Loucy (cell line): ENCODE measurements at regions not wholly inside any gene's neighbourhood (a gene's known extent, or its start where the extent isn't known, plus 50 kb on each side); places are given as distances from the start of the nearest gene placed in this dataset.

Experiments
- H2AFZ ChIP-seq: fragments of 200-600 bp; sonication (generic); 2 replicates; pipeline ENCODE4 v1.6.0; 2016; ENCODE audit warnings: antibody characterized with exemption, mild to moderate bottlenecking, low read length, moderate library complexity
- H3F3A ChIP-seq: fragments of 200-600 bp; 2 replicates; pipeline ENCODE4 v1.6.0; 2016; ENCODE audit warnings: antibody characterized with exemption, low read depth, mild to moderate bottlenecking
- H3K27me3 ChIP-seq: fragments of 200-600 bp; sonication (generic); 2 replicates; pipeline ENCODE4 v1.6.1; 2014; ENCODE audit warnings: low read length, mild to moderate bottlenecking; ENCODE audit not compliant: insufficient read depth, poor library complexity, severe bottlenecking
- H3K36me3 ChIP-seq: fragments of 200-600 bp; sonication (generic); 2 replicates; pipeline ENCODE4 v1.6.1; 2016; ENCODE audit warnings: low read length; ENCODE audit not compliant: insufficient read depth
- H3K4me1 ChIP-seq: fragments of 200-600 bp; sonication (generic); 2 replicates; pipeline ENCODE4 v1.5.1; 2014; ENCODE audit warnings: low read length, mild to moderate bottlenecking; ENCODE audit not compliant: insufficient read depth, poor library complexity, severe bottlenecking
- H3K4me2 ChIP-seq: fragments of 200-600 bp; sonication (generic); 2 replicates; pipeline ENCODE4 v1.6.0; 2014; ENCODE audit warnings: antibody characterized with exemption, low read length, low read depth, mild to moderate bottlenecking; ENCODE audit not compliant: poor library complexity, severe bottlenecking
- H3K4me3 ChIP-seq: fragments of 200-600 bp; sonication (generic); 2 replicates; pipeline ENCODE4 v1.5.1; 2014; ENCODE audit warnings: low read length, mild to moderate bottlenecking, mixed read lengths; ENCODE audit not compliant: poor library complexity, severe bottlenecking
- H3K79me2 ChIP-seq: fragments of 200-600 bp; sonication (generic); 2 replicates; pipeline ENCODE4 v1.6.1; 2014; ENCODE audit warnings: low read length; ENCODE audit not compliant: insufficient read depth
- H3K9ac ChIP-seq: fragments of 200-600 bp; sonication (generic); 2 replicates; pipeline ENCODE4 v1.6.0; 2014; ENCODE audit warnings: mild to moderate bottlenecking, low read depth, low read length, moderate library complexity; ENCODE audit not compliant: poor library complexity, severe bottlenecking
- H3K9me2 ChIP-seq: fragments of 200-600 bp; sonication (generic); replicated peaks from 2 replicates; pipeline ENCODE4 v1.6.1; 2016; ENCODE audit warnings: low read depth, low read length, mixed read lengths
- H3K9me3 ChIP-seq: fragments of 200-600 bp; sonication (generic); 2 replicates; pipeline ENCODE4 v1.6.1; 2014; ENCODE audit warnings: mild to moderate bottlenecking, antibody characterized with exemption, low read length, low read depth; ENCODE audit not compliant: insufficient read depth
- H4K20me1 ChIP-seq: fragments of 200-600 bp; sonication (generic); 2 replicates; pipeline ENCODE4 v1.6.0; 2014; ENCODE audit warnings: antibody characterized with exemption, low read length, mild to moderate bottlenecking; ENCODE audit not compliant: insufficient read depth, poor library complexity, severe bottlenecking
- EZH2phosphoT487 ChIP-seq: fragments of 200-600 bp; IDR thresholded peaks from 2 replicates; pipeline ENCODE4 v1.6.1; 2018; ENCODE audit warnings: antibody characterized with exemption, mild to moderate bottlenecking, moderate library complexity, borderline replicate concordance
- TF ChIP-seq, protein P1 (sequence below): fragments of 200-600 bp; sonication (generic); conservative IDR thresholded peaks from 2 replicates; pipeline ENCODE4 v1.5.1; 2014; ENCODE audit warnings: mild to moderate bottlenecking, antibody characterized with exemption, low read length

DNA sequence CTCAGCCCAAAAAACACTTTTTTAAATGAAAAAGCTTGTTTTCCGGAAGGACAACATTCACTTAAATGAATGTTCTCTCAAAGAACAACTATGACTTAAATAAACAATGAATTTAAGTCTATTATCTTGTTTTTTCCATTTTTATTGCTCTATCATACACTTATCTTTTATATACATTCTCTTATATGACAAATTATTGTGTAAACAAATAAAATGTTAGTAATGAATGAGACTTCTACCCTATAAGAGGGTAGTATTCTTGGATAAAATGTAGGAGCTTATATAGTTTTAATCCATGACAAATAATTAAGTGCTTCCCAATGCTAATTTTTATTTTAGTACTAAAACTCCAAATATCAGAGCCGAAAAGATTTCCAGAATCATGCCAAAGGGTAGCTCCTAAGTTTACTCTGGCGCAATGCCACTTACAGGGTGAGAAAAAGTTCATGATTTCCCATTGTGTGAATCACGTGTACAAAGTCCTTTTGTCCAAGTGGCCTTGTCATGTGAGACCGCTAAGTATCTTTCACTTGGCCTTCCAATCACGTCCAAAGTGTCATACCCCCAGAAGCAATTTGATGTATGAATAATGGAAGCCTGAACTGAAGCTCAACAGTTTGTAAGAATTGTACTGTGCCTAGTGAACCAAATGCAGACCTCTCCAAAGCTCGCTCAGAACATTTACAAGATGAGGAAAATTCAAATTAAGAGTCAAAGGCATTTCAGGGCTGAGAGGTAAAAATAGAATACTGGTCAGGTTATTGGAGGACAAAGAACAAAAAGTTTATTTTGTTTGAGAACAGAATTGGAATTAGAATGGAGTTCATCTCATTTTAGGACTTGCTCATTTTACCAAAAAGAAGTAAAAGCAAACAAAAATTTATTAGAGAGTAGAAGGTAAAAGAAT lies 56.6 kb upstream of the C1orf21 start:
- H3K4me1 ChIP-seq: no peaks in the 10 kb centered on the region
- no peaks in the 10 kb centered on the region for H3K36me3 ChIP-seq
- no peaks in the 10 kb centered on the region for H3K9me2 ChIP-seq
- no peaks in the 10 kb centered on the region for H3K79me2 ChIP-seq
- no peak overlapping the region for H3K9ac ChIP-seq
- no peaks in the 10 kb centered on the region for H3K9me3 ChIP-seq
- H3F3A ChIP-seq: no peaks in the 10 kb centered on the region
- H3K4me2 ChIP-seq: no peak overlapping the region
- no peak overlapping the region for H2AFZ ChIP-seq
- no peaks in the 10 kb centered on the region for H3K27me3 ChIP-seq
- no peak for TF ChIP-seq EZH2phosphoT487
- TF ChIP-seq, protein P1, sequence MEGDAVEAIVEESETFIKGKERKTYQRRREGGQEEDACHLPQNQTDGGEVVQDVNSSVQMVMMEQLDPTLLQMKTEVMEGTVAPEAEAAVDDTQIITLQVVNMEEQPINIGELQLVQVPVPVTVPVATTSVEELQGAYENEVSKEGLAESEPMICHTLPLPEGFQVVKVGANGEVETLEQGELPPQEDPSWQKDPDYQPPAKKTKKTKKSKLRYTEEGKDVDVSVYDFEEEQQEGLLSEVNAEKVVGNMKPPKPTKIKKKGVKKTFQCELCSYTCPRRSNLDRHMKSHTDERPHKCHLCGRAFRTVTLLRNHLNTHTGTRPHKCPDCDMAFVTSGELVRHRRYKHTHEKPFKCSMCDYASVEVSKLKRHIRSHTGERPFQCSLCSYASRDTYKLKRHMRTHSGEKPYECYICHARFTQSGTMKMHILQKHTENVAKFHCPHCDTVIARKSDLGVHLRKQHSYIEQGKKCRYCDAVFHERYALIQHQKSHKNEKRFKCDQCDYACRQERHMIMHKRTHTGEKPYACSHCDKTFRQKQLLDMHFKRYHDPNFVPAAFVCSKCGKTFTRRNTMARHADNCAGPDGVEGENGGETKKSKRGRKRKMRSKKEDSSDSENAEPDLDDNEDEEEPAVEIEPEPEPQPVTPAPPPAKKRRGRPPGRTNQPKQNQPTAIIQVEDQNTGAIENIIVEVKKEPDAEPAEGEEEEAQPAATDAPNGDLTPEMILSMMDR: no peak
- no peaks in the 10 kb centered on the region for H4K20me1 ChIP-seq
- H3K4me3 ChIP-seq: no peak overlapping the region

DNA sequence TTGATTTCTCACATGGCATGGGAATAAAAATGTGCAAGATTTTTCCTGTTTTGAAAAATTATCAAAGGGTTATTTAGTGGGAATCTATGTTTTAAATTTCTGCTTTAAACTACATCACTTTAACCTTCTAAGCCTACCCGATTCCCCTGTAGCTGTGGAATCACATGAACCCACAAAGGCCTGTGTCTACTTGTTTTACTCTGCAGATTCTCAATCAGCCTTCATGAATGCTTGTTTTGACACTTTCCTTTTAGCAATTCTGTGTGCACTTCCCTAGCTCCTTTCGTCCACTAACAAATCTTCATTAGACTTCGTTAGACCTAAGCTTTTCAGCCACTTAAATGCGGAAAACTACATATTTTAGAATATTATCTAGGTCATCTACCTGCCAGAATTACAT lies 56.0 kb upstream of the C1orf21 start:
- H3K9ac ChIP-seq: no peak overlapping the region
- TF ChIP-seq EZH2phosphoT487: no peak
- TF ChIP-seq, protein P1: no peak
- no peaks in the 10 kb centered on the region for H4K20me1 ChIP-seq
- no peak overlapping the region for H3K4me3 ChIP-seq
- no peaks in the 10 kb centered on the region for H3K79me2 ChIP-seq
- H3K4me1 ChIP-seq: no peaks in the 10 kb centered on the region
- H3F3A ChIP-seq: no peaks in the 10 kb centered on the region
- no peaks in the 10 kb centered on the region for H3K9me2 ChIP-seq
- H3K27me3 ChIP-seq: no peaks in the 10 kb centered on the region
- H3K36me3 ChIP-seq: no peaks in the 10 kb centered on the region
- no peak overlapping the region for H3K4me2 ChIP-seq
- H2AFZ ChIP-seq: no peak overlapping the region
- H3K9me3 ChIP-seq: no peaks in the 10 kb centered on the region
